GM21423 (cell line): ENCODE measurements at regions not wholly inside any gene's neighbourhood (a gene's known extent, or its start where the extent isn't known, plus 50 kb on each side); places are given as distances from the start of the nearest gene placed in this dataset.

ENCODE experiments used
- ATAC-seq: cut with Tn5 transposase; IDR thresholded peaks from one replicate; pipeline ENCODE4 v1.9.1; 2021; ENCODE audit warnings: mild to moderate bottlenecking, moderate library complexity; ENCODE audit not compliant: unreplicated experiment

DNA sequence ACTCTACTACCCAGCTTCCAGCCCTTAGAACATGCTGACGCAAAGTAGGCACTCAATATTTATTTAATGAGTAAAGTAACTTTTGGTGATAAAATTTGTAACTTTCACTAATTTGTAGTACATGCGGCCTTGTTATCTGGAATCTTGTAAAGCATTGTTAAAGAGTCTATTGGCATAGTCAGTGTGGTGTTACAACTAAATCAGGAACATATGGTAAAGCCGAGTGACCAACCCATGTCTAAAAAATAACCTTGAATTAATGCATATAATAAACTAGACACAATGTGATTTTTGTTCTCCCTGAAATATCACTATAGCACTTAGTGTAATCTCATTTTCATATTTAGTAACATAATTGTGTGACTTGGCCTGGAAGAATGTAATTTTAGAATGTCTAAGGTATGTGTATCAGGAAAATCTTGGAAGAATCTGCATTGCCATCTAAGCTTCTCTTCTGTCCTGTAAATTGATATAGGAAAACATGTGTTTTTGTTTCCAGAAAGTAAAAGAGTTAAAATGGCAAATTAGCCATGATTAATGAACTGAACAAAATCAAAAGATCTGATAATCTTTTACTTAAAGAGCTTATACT is 256.7 kb upstream of the GNAI1 start:
- no peak for ATAC-seq

GRCh38 chr7:79876848-79877252 is 257.8 kb upstream of the GNAI1 start:
- ATAC-seq = no peak

DNA sequence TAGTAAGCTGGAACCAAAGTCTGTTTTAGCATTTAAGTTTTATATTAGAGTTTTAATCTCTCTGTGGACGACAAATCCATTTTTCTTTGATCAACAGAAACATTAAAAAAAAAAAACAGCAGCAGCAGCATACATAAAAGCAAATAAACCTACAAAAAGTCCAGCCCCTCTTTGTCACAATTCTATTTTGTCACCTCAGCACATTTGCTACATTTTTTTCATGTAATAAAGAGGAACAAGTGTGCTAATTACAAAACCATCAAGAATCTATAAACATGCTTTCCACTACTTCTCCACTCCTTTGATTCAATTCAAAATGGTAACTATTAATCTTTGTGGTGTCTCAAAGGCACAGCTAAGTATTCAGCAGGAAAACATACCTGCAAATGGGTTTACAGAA is 259.8 kb upstream of the GNAI1 start:
- ATAC-seq = no peak

DNA sequence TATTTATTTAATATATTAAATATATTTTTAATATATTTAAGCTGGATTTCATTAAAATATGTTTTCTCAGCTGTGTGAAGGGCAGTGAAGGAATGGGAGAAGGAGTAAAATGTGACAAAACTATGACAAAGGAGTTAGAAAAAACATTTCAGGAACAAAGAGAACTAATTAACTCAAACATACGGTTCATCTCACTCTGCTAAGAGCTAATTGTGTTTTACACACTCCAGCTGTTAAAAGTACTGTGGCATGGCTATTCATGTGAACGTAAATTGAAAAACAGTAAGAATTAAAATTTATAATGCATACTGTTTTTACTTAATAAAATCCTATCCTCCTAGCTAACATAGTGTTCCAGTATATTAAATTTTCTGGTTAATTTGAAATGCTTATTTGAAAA is 262.5 kb upstream of the GNAI1 start:
- ATAC-seq = no peak

DNA sequence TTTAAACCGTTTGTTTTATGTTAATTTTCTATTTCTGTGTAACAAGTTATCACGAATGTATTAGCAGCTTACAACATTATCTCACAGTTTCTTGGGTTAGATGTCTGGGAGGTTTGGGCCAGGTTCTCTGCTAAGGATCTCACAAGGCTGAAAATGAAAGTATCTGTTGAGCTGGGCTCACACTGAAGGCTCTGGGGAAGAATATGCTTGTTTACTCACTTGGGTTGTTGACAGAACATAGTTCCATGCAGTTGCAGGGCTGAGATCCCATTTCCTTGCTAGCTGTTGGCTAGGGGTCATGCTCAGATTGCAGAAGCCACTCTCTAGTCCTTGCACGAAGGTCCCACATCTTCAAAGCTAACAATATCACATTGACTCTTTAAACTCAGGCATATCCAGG is 266.6 kb upstream of the GNAI1 start:
- ATAC-seq = no peak

DNA sequence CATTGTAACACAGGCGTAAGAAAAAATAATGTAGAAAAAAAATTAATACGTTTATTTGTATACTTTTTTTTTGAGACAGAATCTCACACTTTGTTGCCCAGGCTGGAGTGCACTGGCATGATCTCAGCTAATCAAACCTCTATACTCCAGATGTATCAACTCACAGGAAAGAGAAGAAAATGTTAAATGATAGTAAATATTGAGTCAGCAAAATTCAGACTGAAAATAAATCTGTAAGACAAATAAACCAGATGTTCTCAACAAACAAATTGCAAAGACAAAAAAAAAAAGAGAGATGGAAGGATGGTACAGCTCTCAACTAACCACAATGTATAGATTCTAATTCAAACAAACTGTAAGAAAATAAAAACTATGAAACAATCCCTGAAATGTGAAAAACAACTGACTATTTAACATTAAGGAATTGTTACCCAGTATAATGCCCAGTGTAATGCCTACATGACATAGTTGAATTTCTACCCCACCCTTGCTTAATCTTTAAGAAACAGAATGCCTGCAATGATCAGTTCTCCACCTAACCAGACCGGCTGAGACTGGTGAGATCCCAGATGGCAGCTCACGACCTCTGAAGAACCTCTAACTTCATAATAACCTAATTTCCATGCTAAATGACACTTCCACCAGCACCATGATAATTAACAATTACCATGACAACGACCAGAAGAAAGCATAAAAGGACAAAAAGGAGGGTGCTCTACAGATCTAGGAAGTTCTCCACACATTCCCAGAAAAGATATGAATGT is 272.0 kb upstream of the GNAI1 start:
- ATAC-seq = no peak

- ATAC-seq = no peak
These were observed 279.5 kb upstream of the GNAI1 start for GRCh38 chr7:79855172-79855571.

DNA sequence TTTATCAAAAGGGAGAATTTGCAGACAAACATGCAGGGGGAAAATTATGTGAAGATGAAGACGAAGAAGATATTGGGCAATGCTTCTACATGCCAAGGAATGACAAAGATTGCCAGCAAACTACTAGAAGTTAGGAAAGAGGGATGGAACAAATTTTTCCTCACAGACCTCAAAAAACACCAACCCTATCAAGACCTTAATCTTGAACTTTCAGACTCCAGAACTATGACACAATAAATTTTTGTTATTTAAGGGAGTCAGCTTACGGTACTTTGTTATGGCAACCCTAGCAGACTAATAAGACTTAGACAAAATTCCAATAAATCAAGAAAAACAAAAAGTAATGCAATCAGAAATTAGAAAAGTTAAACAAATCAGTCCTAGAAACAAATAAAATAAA is 280.0 kb upstream of the GNAI1 start:
- ATAC-seq = no peak

- no peak for ATAC-seq
These were observed 296.7 kb upstream of the GNAI1 start for GRCh38 chr7:79837915-79838314.

GRCh38 chr7:79833616-79834015 is 301.0 kb upstream of the GNAI1 start:
- no peak for ATAC-seq

GRCh38 chr7:79828866-79829265 is 305.8 kb upstream of the GNAI1 start:
- ATAC-seq = no peak

DNA sequence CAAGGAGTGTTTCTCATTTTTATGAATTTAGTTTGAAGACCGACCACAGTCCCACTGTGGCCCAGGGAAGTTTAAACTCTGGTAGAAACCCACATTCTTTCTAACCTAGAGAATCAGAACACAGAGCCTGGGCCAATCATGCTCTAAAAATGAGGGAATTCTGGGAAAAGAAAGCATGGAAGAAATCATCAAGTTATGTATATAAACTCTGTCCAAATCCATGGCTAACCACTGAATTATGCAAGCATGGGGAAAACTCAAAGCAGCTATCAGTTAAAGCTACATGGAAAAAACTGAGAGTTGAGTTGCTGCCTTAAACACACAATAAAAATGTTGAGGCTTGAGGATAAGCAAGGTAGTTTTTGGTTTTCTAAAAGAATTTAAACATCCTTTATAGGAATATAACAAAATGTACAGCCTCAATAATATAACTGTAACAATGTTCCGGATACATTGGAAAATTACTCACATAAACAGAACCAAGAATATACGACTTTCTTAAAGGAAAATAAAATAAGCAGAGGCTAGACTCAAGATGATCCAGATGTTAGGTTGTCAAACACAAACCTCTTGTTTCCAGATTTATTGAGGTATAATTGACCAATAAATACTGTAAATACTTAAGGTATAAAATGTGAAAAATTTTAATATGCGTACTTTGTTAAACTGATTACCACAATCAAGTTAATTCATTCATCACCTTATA is 311.2 kb upstream of the GNAI1 start:
- ATAC-seq = no peak

DNA sequence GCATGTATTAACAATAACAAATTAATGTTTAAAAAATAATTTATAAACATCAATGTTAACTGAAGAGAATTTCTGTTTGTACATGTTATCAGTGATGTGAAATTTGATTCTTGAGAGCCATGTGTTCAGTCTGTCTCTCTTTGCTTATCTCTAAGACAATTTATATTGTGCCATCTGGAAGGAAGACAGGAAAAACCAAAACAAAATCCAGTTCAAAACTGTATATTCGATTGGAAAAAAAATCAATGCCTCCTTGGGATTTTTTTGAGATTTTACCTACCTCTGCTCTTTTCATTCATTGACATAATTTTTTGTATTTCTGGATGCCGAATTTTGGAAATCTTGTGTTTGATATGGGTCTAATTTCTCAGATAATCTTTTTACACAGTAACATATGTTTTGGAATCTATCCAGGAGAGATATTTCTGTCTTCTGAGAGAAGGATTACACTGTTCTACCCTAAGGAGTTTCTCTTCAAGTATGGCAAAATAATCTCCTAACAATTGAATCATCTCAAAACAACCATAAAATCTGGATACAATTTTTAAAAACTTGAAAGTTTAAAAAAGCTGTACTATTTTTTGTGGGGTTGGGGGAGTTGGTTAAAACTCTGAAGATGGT is 311.9 kb upstream of the GNAI1 start:
- no peak for ATAC-seq

DNA sequence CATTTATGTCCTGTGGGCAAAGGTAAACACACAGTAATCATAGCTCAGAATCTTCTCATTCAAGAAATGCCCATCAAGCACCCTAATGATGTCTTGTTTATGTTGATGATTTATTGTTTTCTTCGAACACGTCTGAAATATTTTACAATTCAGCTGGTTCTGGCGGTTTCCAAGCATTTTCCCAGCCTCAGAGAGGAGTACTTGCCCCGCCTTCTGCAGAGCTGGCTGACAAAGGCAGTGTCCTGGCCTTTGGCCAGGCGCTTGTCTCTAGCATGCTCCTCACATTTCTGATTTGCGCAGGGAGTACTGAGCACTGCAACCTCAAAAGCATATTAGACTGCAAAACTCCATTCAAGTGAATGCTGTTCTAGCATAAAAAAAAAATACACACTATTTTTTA is 314.2 kb upstream of the GNAI1 start:
- no peak for ATAC-seq

DNA sequence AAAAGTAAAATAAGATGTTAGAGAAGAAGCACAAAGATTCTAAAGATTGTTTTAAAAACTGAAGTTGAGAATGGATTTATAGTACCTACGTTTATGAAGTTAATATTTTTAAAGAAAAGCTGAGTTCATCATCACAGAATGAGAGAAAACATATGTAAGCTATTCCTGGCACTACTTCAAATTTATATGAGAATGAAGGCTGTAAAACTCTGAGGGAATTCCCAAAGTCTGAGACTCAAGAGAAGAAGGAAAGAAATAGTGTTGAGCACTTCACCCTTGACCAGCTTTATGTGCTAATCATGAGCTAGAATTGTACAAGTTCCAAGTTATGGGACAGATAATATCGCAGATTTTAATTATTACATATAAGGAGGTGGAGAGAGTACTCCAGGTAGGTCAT is 323.7 kb upstream of the GNAI1 start:
- no peak for ATAC-seq

DNA sequence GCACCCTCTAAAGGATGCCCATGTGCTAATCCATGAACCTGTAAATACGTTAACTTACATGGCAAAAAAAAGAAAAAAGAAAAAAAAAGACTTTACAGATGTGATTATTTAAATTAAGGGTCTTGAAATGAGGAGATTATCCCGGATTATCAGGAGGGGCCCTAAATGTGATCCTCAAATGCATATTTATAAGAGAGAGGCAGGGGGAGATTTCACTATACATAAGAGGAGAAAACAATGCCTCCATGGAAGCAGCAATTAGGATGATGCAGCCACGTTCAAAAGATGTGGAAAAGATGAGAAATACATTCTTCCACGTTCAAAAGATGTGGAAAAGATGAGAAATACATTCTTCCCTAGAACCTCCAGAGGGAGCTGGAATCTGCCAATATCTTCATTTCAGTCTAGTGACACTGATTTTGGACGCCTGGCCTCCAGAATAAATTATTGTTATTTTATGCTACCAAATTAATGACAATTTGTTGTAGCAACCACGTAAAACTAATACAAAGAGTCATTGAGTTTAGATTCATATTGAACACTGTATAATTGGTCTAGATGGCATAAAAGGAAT is 328.4 kb upstream of the GNAI1 start:
- ATAC-seq = no peak

GRCh38 chr7:79790656-79791262 is 337.3 kb upstream of the MAGI2 start:
- ATAC-seq = no peak

DNA sequence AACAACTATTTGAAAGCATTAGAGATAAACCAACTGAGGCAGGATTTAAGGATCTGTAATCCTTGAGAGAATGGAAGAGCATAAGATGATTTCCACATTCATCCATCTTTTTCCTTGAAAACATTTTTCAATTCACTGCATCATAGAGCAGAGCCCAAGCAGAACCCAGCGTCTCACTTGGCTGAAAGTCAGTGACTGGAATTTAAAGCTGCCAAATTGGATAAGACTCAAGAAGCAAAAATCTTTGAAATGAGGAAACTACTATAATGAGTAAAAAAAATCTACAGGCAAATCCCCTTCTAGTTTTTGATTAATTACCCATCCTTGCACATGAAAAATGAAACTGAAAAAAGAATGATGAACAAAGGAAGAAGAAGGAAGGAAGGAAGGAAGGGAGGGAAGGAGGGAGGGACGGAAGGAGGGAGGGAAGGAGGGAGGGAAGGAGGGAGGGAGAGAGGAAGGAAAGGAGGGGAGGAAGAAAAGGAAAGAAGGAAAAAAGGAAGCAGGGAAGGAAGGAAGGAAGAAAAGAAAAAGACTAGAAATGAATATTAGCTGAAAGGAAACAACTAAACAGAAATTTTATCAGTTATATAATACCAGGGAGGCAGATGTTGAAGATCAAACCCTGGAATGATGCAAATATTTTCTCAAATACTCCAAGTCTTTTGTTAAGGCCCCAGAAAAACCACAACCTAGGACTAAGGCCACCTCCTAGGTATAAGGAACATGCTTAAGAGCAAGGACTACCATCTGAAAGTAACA is 336.3 kb upstream of the MAGI2 start:
- no peak for ATAC-seq

GRCh38 chr7:79787623-79788022 is 334.2 kb upstream of the MAGI2 start:
- ATAC-seq = no peak

GRCh38 chr7:79787096-79787495 is 333.6 kb upstream of the MAGI2 start:
- ATAC-seq = no peak
